MCF 10A (cell line): ENCODE measurements at regions not wholly inside any gene's neighbourhood (a gene's known extent, or its start where the extent isn't known, plus 50 kb on each side); places are given as distances from the start of the nearest gene placed in this dataset.

ENCODE experiments used
- BruUV-seq: library from RNA; stranded (reverse); fragments of 400-500 nt; replicated peaks from 2 replicates; lab custom pipeline; 2021; lab: Mats Ljungman, UMichigan
- CTCF ChIA-PET: fragments of 300-600 bp; sonication (Branson Sonifier 250); formaldehyde crosslinking; extraction: SDS; loops from one replicate; lab custom pipeline; 2021; ENCODE audit warnings: antibody characterized with exemption, inconsistent platforms; lab: Yijun Ruan, JAX
- POLR2A ChIA-PET: fragments of 300-600, 350-650 bp; sonication (Branson Sonifier 250); formaldehyde crosslinking; extraction: SDS; loops from one replicate; lab custom pipeline; 2020; ENCODE audit warnings: antibody characterized with exemption, inconsistent platforms; lab: Yijun Ruan, JAX
- DNase-seq: peaks from one replicate; pipeline ENCODE4 v3.0.0-alpha.2; 2018; ENCODE audit not compliant: unreplicated experiment
- H3K27ac Mint-ChIP-seq: one replicate; pipeline ENCODE4 v1.8.0; 2022; ENCODE audit warnings: mild to moderate bottlenecking, low read depth, mixed read lengths; ENCODE audit not compliant: unreplicated experiment
- H3K27me3 Mint-ChIP-seq: one replicate; pipeline ENCODE4 v1.8.0; 2022; ENCODE audit warnings: mixed read lengths; ENCODE audit not compliant: insufficient read depth, unreplicated experiment
- H3K36me3 Mint-ChIP-seq: one replicate; pipeline ENCODE4 v1.8.0; 2022; ENCODE audit warnings: mild to moderate bottlenecking, moderate library complexity, mixed read lengths; ENCODE audit not compliant: insufficient read depth, unreplicated experiment
- H3K4me1 Mint-ChIP-seq: one replicate; pipeline ENCODE4 v1.8.0; 2022; ENCODE audit warnings: mixed read lengths; ENCODE audit not compliant: insufficient read depth, unreplicated experiment
- H3K4me3 Mint-ChIP-seq: one replicate; pipeline ENCODE4 v1.8.0; 2022; ENCODE audit warnings: mild to moderate bottlenecking, moderate library complexity, mixed read lengths; ENCODE audit not compliant: unreplicated experiment
- H3K9me3 Mint-ChIP-seq: one replicate; pipeline ENCODE4 v1.8.0; 2022; ENCODE audit warnings: mixed read lengths; ENCODE audit not compliant: unreplicated experiment
- CTCF ChIP-seq: fragments of 200-600 bp; IDR thresholded peaks from one replicate; pipeline ENCODE4 v1.8.0; 2022; ENCODE audit warnings: antibody characterized with exemption, mild to moderate bottlenecking; ENCODE audit not compliant: unreplicated experiment
- intact Hi-C: fragments of 100-400 bp; cut with micrococcal nuclease; formaldehyde crosslinking; loops from 2 replicates; pipeline ENCODE4 v1.14.1; 2022

DNA sequence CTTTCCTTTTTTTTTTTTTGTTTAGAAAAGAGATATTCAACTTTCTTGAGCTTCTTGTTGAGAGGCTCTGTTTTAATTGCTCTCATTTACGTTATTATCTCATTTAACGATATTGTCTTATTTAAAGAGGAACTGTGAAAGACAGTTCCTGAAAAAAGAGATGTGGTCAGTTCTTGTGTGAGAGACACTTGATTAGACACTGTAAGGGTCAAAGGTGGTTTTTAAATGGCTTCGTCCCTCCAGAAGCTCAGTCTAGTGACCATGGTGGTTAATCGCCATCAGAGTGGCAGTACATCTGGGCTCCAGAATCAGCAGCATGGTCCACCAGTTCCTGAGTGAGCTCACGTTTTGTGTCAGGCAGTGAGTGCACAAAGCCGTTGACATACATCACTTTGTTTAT lies 57.9 kb upstream of the KCNA5 start:
- intact Hi-C loops: no loop called here
- no peak for DNase-seq
- Mint-ChIP-seq H3K4me3 (no peak overlapping the region), H3K27me3 (no peaks in the 10 kb centered on the region), H3K27ac (no peak overlapping the region), H3K9me3 (no peaks in the 10 kb centered on the region), H3K36me3 (no peaks in the 10 kb centered on the region), H3K4me1 (no peaks in the 10 kb centered on the region)
- POLR2A ChIA-PET: no interaction called here
- BruUV-seq: no TSS peak
- CTCF ChIA-PET: interaction anchor here (0.6 to 1.6 kb wide), 4 partner anchors 47 to 132 kb away, joined by 3 to 11 read pairs (median 5); no protein-coding TSS in a partner anchor
- no peak for TF ChIP-seq CTCF

GRCh38 chr12:4987076-4988046 lies 56.3 kb upstream of the KCNA5 start:
- CTCF ChIA-PET: interaction anchor here (0.6 to 1.6 kb wide), 5 partner anchors 34 to 920 kb away, joined by 3 to 11 read pairs (median 5); no protein-coding TSS in a partner anchor
- DNase-seq: no peak
- Mint-ChIP-seq H3K9me3 (no peaks in the 10 kb centered on the region), H3K27ac (no peak overlapping the region), H3K27me3 (no peaks in the 10 kb centered on the region), H3K4me1 (no peaks in the 10 kb centered on the region), H3K36me3 (no peaks in the 10 kb centered on the region), H3K4me3 (no peak overlapping the region)
- POLR2A ChIA-PET: no interaction called here
- no peak for TF ChIP-seq CTCF
- intact Hi-C loops: no loop called here
- BruUV-seq: no TSS peak

DNA sequence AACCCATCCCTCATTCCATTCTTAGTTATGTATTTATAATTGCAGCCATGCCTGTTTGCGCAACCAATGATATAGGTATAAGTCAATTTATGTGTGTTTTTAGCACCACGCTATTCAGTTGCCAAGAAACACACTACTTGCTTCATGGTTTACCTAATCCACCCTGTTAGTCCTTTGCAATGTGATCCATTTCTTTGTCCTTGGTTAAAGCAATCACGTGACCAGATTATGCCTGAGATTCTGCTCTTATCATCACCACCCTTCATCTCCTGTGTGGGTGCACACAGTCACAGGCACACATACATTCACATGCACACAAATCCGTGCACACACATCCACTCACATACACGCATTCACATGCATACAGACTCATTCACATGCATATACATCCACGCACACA lies 52.3 kb upstream of the KCNA5 start:
- no peak for TF ChIP-seq CTCF
- H3K27ac Mint-ChIP-seq: no peak overlapping the region
- H3K9me3 Mint-ChIP-seq: peaks cover 9% of the 10 kb centered on the region
- ChIA-PET CTCF (interaction anchor here (0.6 to 2.0 kb wide), 4 partner anchors 38 to 142 kb away, joined by 3 to 8 read pairs (median 4); no protein-coding TSS in a partner anchor), POLR2A (no interaction called here)
- H3K4me1 Mint-ChIP-seq: no peaks in the 10 kb centered on the region
- no peaks in the 10 kb centered on the region for H3K36me3 Mint-ChIP-seq
- H3K27me3 Mint-ChIP-seq: peaks cover 14% of the 10 kb centered on the region
- no peak overlapping the region for H3K4me3 Mint-ChIP-seq
- no TSS peak for BruUV-seq
- intact Hi-C loops: no loop called here
- DNase-seq: no peak

- no peak for TF ChIP-seq CTCF
- BruUV-seq: no TSS peak
- peaks cover 11% of the 10 kb centered on the region for H3K9me3 Mint-ChIP-seq
- ChIA-PET CTCF (interaction anchor here (0.6 to 6.7 kb wide), 7 partner anchors 14 to 1007 kb away, joined by 3 to 90 read pairs (median 4); no protein-coding TSS in a partner anchor), POLR2A (no interaction called here)
- peaks cover 14% of the 10 kb centered on the region for H3K27me3 Mint-ChIP-seq
- intact Hi-C loops: no loop called here
- H3K27ac Mint-ChIP-seq: no peak overlapping the region
- H3K4me3 Mint-ChIP-seq: no peak overlapping the region
- H3K36me3 Mint-ChIP-seq: no peaks in the 10 kb centered on the region
- H3K4me1 Mint-ChIP-seq: no peaks in the 10 kb centered on the region
- DNase-seq: no peak
Observed at GRCh38 chr12:4991801-4992200, 51.9 kb upstream of the KCNA5 start.
